ENCODE measurements at regions not wholly inside any gene's neighbourhood (a gene's known extent, or its start where the extent isn't known, plus 50 kb on each side); places are given as distances from the start of the nearest gene placed in this dataset.

GRCh38 chr6:19041906-19042305 lies 654.8 kb downstream of the RNF144B start:
- no peak for TF ChIP-seq RCOR1 (conservative IDR thresholded peaks at IDR 0.05; ENCODE audit: low read depth, low read length)
- no peak for TF ChIP-seq CREB1 (IDR thresholded peaks at IDR 0.05; ENCODE audit: low read depth)
- TF ChIP-seq CTCF (IDR thresholded peaks at IDR 0.05 in 2 of 3, conservative IDR thresholded peaks at IDR 0.05 in 1 of 3; ENCODE audit: control insufficient read depth in 2 of 3, extremely low read depth in 1 of 3, insufficient read depth in 1 of 3, low read depth in 3 of 3, low read length in 3 of 3): no peak
- no peak for TF ChIP-seq EZH2 (IDR thresholded peaks at IDR 0.05; ENCODE audit: borderline replicate concordance, control insufficient read depth, low read depth, low read length)
- no peak for TF ChIP-seq BACH1 (IDR thresholded peaks at IDR 0.05; ENCODE audit: borderline replicate concordance)
- TF ChIP-seq NFYA (IDR thresholded peaks at IDR 0.05; ENCODE audit: borderline replicate concordance, low read depth, low read length): no peak
- TF ChIP-seq ZBTB33 (IDR thresholded peaks at IDR 0.05): no peak
- TF ChIP-seq MYC (IDR thresholded peaks at IDR 0.05; ENCODE audit: insufficient read depth, insufficient read length, insufficient replicate concordance, low read length, severe bottlenecking): no peak

Measured in GM12878 (cell line).